Keratinocyte (primary cell): ENCODE measurements at regions not wholly inside any gene's neighbourhood (a gene's known extent, or its start where the extent isn't known, plus 50 kb on each side); places are given as distances from the start of the nearest gene placed in this dataset.

Experiments used
- DNase-seq: peaks from one replicate; pipeline ENCODE4 v3.0.0-alpha.2; 2011; ENCODE audit warnings: low read depth, missing footprints, low spot score
- FAIRE-seq: peaks from 2 replicates; lab custom pipeline; 2011; peaks lifted over from hg19 to GRCh38; lab: Jason Lieb, UNC
- H2AFZ ChIP-seq: 2 replicates; pipeline ENCODE4 v1.6.0; 2012; ENCODE audit warnings: low read length, control low read depth, inconsistent platforms; ENCODE audit not compliant: control insufficient read depth
- H3K27ac ChIP-seq: 2 replicates; pipeline ENCODE4 v1.5.1; 2011; ENCODE audit warnings: low read length; ENCODE audit not compliant: control insufficient read depth, insufficient read depth
- H3K27me3 ChIP-seq: 3 replicates; pipeline ENCODE4 v1.6.0; 2011; ENCODE audit warnings: low read length; ENCODE audit not compliant: control insufficient read depth, insufficient read depth; ENCODE audit errors: extremely low read depth
- H3K36me3 ChIP-seq, 2 experiments: 2 replicates in 1 of 2; 3 replicates in 1 of 2; pipeline ENCODE4 v1.5.1; 2011; ENCODE audit warnings: low read length in 2 of 2, mild to moderate bottlenecking in 1 of 2; ENCODE audit not compliant: control insufficient read depth in 2 of 2, insufficient read depth in 2 of 2; ENCODE audit errors: extremely low read depth in 1 of 2
- H3K4me1 ChIP-seq: 3 replicates; pipeline ENCODE4 v1.5.1; 2011; ENCODE audit warnings: low read length; ENCODE audit not compliant: control insufficient read depth, insufficient read depth; ENCODE audit errors: extremely low read depth
- H3K4me2 ChIP-seq: 3 replicates; pipeline ENCODE4 v1.6.0; 2011; ENCODE audit warnings: low read depth, low read length; ENCODE audit not compliant: control insufficient read depth, insufficient read depth; ENCODE audit errors: extremely low read depth
- H3K4me3 ChIP-seq, 3 experiments: fragments of 200-600 bp in 1 of 3; sonication (generic) in 1 of 3; 2 replicates in 2 of 3; 3 replicates in 1 of 3; pipeline ENCODE4 v1.5.1; 2011 to 2016; ENCODE audit warnings: low read length in 3 of 3, mild to moderate bottlenecking in 3 of 3, control low read depth in 2 of 3, inconsistent platforms in 1 of 3, low read depth in 1 of 3, mixed read lengths in 1 of 3, mixed run types in 1 of 3, moderate library complexity in 1 of 3; ENCODE audit not compliant: control insufficient read depth in 2 of 3, insufficient read depth in 2 of 3; ENCODE audit errors: extremely low read depth in 1 of 3
- H3K79me2 ChIP-seq: 2 replicates; pipeline ENCODE4 v1.6.0; 2012; ENCODE audit warnings: low read length; ENCODE audit not compliant: control insufficient read depth, insufficient read depth
- H3K9ac ChIP-seq: 3 replicates; pipeline ENCODE4 v1.6.0; 2011; ENCODE audit warnings: low read length; ENCODE audit not compliant: control insufficient read depth, insufficient read depth; ENCODE audit errors: extremely low read depth
- H3K9me1 ChIP-seq: 3 replicates; pipeline ENCODE4 v1.6.0; 2011; ENCODE audit warnings: low read length; ENCODE audit not compliant: control insufficient read depth, insufficient read depth; ENCODE audit errors: extremely low read depth
- H3K9me3 ChIP-seq: 2 replicates; pipeline ENCODE4 v1.5.1; 2012; ENCODE audit warnings: low read depth, low read length; ENCODE audit not compliant: control insufficient read depth
- H4K20me1 ChIP-seq: 3 replicates; pipeline ENCODE4 v1.6.0; 2011; ENCODE audit warnings: low read length; ENCODE audit not compliant: control insufficient read depth, insufficient read depth; ENCODE audit errors: extremely low read depth
- CTCF ChIP-seq, 3 experiments: IDR thresholded peaks in 1 of 3; conservative IDR thresholded peaks in 1 of 3; optimal IDR thresholded peaks in 1 of 3; 2 replicates in 2 of 3; 3 replicates in 1 of 3; pipeline versions ENCODE3 to v1.5.1; 2011; ENCODE audit warnings: low read length in 3 of 3, mild to moderate bottlenecking in 3 of 3, moderate library complexity in 2 of 3, control low read depth in 1 of 3, inconsistent platforms in 1 of 3; ENCODE audit not compliant: insufficient read depth in 2 of 3; ENCODE audit errors: extremely low read depth in 1 of 3
- EZH2 ChIP-seq: IDR thresholded peaks from one replicate; pipeline ENCODE4 v1.6.1; 2012; ENCODE audit warnings: inconsistent platforms, mild to moderate bottlenecking, low read length, moderate library complexity
- dilution Hi-C: fragments of 300-500 bp; cut with MboI; formaldehyde crosslinking; loops from one replicate; pipeline ENCODE4 v1.7.0; 2020; ENCODE audit warnings: low sequenced_read_pairs; ENCODE audit not compliant: extremely low pct_ligation_motif_present

GRCh38 chr2:145960479-145961163 lies 1440.7 kb upstream of the ZEB2 start:
- Histone ChIP-seq H3K79me2 (no peaks in the 10 kb centered on the region), H3K36me3 (no peaks in the 10 kb centered on the region), H3K9me1 (no peaks in the 10 kb centered on the region), H2AFZ (no peak overlapping the region), H3K4me1 (no peaks in the 10 kb centered on the region), H3K4me3 (no peak overlapping the region), H3K4me2 (no peak overlapping the region), H4K20me1 (no peaks in the 10 kb centered on the region), H3K9ac (no peak overlapping the region), H3K27me3 (no peaks in the 10 kb centered on the region), H3K9me3 (no peaks in the 10 kb centered on the region), H3K27ac (no peak overlapping the region)
- dilution Hi-C loops = no loop called here
- FAIRE-seq (no peak), DNase-seq (no peak)
- TF ChIP-seq CTCF (optimal IDR thresholded peaks at IDR 0.05 in 1 of 3, IDR thresholded peaks at IDR 0.05 in 1 of 3, conservative IDR thresholded peaks at IDR 0.05 in 1 of 3; ENCODE audit: extremely low read depth in 1 of 3, insufficient read depth in 2 of 3, low read length in 3 of 3) (no peak), EZH2 (no peak)

- DNase-seq (no peak), FAIRE-seq (no peak)
- Histone ChIP-seq H3K79me2 (no peaks in the 10 kb centered on the region), H3K4me3 (no peak overlapping the region), H3K27me3 (no peaks in the 10 kb centered on the region), H3K4me1 (no peaks in the 10 kb centered on the region), H3K4me2 (no peak overlapping the region), H2AFZ (no peak overlapping the region), H4K20me1 (no peaks in the 10 kb centered on the region), H3K27ac (no peak overlapping the region), H3K9me3 (no peaks in the 10 kb centered on the region), H3K9me1 (no peaks in the 10 kb centered on the region), H3K36me3 (no peaks in the 10 kb centered on the region), H3K9ac (no peak overlapping the region)
- TF ChIP-seq CTCF (optimal IDR thresholded peaks at IDR 0.05 in 1 of 3, IDR thresholded peaks at IDR 0.05 in 1 of 3, conservative IDR thresholded peaks at IDR 0.05 in 1 of 3; ENCODE audit: extremely low read depth in 1 of 3, insufficient read depth in 2 of 3, low read length in 3 of 3) (no peak), EZH2 (no peak)
- dilution Hi-C loops = no loop called here
Measured at GRCh38 chr2:145958611-145959010, 1438.7 kb upstream of the ZEB2 start.
